ENCODE measurements at regions not wholly inside any gene's neighbourhood (a gene's known extent, or its start where the extent isn't known, plus 50 kb on each side); places are given as distances from the start of the nearest gene placed in this dataset.
A peak's percentile ranks its signal among the peaks of the same experiment; 100 is the strongest.

DNA sequence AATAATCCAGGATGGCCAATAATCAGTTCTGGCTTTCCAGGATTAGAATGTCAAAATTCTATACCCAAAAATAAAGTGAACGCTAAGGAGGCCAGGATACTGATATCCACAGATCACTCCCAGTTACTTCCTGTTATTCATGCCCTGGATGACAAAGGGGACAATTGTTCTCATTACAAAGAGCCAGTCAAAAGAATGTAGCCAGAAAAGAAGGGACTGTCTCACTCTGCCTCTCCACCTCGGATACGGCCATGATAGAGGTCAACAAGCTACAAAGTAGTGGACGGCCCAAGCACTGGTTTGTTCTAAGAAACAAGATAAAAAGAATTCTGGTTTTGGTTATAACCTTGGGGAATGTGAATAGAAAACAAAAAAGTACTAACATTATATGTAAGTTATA lies 116.1 kb upstream of the ATF7IP start:
- Mint-ChIP-seq H3K4me3 (no peak overlapping the region), H3K27me3 (no peaks in the 10 kb centered on the region), H3K36me3 (no peaks in the 10 kb centered on the region), H3K9me3 (peaks cover 0 to 2% (median 1%) of the 10 kb centered on the region in 5 donors), H3K4me1 (peaks cover 0 to 5% (median 0%) of the 10 kb centered on the region in 3 donors), H3K27ac (no peak overlapping the region)
- H3K9me3 ChIP-seq (ENCODE audit: low read length), result no peaks in the 10 kb centered on the region
- no peak overlapping the region for H3K27ac ChIP-seq (ENCODE audit: low read depth, low read length)
- no peaks in the 10 kb centered on the region for H3K27me3 ChIP-seq (ENCODE audit: insufficient read depth, low read length, poor library complexity, severe bottlenecking)
- DNase-seq, result no peak
- no peaks in the 10 kb centered on the region for H3K4me1 ChIP-seq (ENCODE audit: insufficient read depth, low read length)
- no peak overlapping the region for H3K4me3 ChIP-seq (ENCODE audit: low read length)
- no peaks in the 10 kb centered on the region for H3K36me3 ChIP-seq (ENCODE audit: insufficient read depth, low read length)
- CTCF ChIA-PET, result interaction anchor here (7.2 kb wide), 1 partner anchor 11 kb away, joined by 35 read pairs; no protein-coding TSS in a partner anchor
- POLR2A ChIA-PET, result no interaction called here

DNA sequence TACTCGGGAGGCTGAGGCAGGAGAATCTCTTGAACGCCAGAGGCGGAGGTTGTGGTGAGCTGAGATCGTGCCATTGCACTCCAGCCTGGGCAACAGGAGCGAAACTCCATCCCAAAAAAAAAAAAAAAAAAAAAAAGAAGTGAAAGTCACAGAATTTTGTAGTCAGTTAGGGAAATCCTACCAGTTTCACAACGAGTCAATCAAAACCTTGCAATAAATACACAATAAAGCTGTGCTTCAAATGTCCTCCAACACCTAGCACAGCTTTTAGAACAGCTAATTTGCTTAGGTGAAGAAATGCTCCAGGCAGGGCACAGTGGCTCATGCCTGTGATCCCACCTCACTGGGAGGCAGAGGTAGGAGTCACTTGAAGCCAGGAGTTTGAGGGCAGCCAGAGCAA lies 112.8 kb upstream of the ATF7IP start:
- Mint-ChIP-seq H3K36me3 (no peaks in the 10 kb centered on the region), H3K27me3 (peaks cover 0 to 2% of the 10 kb centered on the region in 2 donors), H3K4me3 (no peak overlapping the region), H3K27ac (no peak overlapping the region), H3K9me3 (no peaks in the 10 kb centered on the region), H3K4me1 (peaks cover 30 to 38% (median 31%) of the 10 kb centered on the region in 3 donors)
- Histone ChIP-seq H3K9me3 (ENCODE audit: low read length) (no peaks in the 10 kb centered on the region), H3K4me3 (ENCODE audit: low read length) (no peak overlapping the region), H3K4me1 (ENCODE audit: insufficient read depth, low read length) (peaks cover 28% of the 10 kb centered on the region), H3K27me3 (ENCODE audit: insufficient read depth, low read length, poor library complexity, severe bottlenecking) (no peaks in the 10 kb centered on the region), H3K36me3 (ENCODE audit: insufficient read depth, low read length) (no peaks in the 10 kb centered on the region), H3K27ac (ENCODE audit: low read depth, low read length) (no peak overlapping the region)
- CTCF ChIA-PET, result interaction anchor here (7.2 kb wide), 1 partner anchor 14 kb away, joined by 35 read pairs; no protein-coding TSS in a partner anchor
- POLR2A ChIA-PET, result interaction anchor here (0.7 kb wide), 2 partner anchors 108 to 414 kb away, joined by 6 to 8 read pairs; no protein-coding TSS in a partner anchor
- DNase-seq, result no peak

GRCh38 chr12:14253496-14253895 lies 112.0 kb upstream of the ATF7IP start:
- no peak for DNase-seq
- no peak overlapping the region for H3K4me3 ChIP-seq (ENCODE audit: low read length)
- H3K4me1 ChIP-seq (ENCODE audit: insufficient read depth, low read length), result peaks cover 36% of the 10 kb centered on the region
- H3K36me3 ChIP-seq (ENCODE audit: insufficient read depth, low read length), result no peaks in the 10 kb centered on the region
- H3K9me3 ChIP-seq (ENCODE audit: low read length), result no peaks in the 10 kb centered on the region
- POLR2A ChIA-PET, result interaction anchor here (0.6 to 0.7 kb wide), 3 partner anchors 107 to 1629 kb away, joined by 3 to 9 read pairs (median 6); no protein-coding TSS in a partner anchor
- no peaks in the 10 kb centered on the region for H3K27me3 ChIP-seq (ENCODE audit: insufficient read depth, low read length, poor library complexity, severe bottlenecking)
- no peak overlapping the region for H3K27ac ChIP-seq (ENCODE audit: low read depth, low read length)
- CTCF ChIA-PET, result interaction anchor here (1.2 to 7.2 kb wide), 4 partner anchors 12 to 164 kb away, joined by 3 to 35 read pairs (median 5); no protein-coding TSS in a partner anchor
- peaks cover 0 to 7% (median 0%) of the 10 kb centered on the region in 5 donors for H3K9me3 Mint-ChIP-seq
- H3K27me3 Mint-ChIP-seq, result peaks cover 0 to 2% of the 10 kb centered on the region in 2 donors
- no peak overlapping the region for H3K4me3 Mint-ChIP-seq
- peak overlapping the region in 1 of 8 donors; percentile 57 for H3K27ac Mint-ChIP-seq
- H3K36me3 Mint-ChIP-seq, result peaks cover 0 to 4% (median 0%) of the 10 kb centered on the region in 3 donors
- peaks cover 38 to 46% (median 39%) of the 10 kb centered on the region in 3 donors for H3K4me1 Mint-ChIP-seq

GRCh38 chr12:14254781-14255180 lies 110.7 kb upstream of the ATF7IP start:
- ChIA-PET CTCF (interaction anchor here (1.0 to 7.2 kb wide), 9 partner anchors 9 to 213 kb away, joined by 3 to 35 read pairs (median 4); partner anchors contain the start of gene ATF7IP), POLR2A (interaction anchor here (0.7 to 1.9 kb wide), 2 partner anchors 111 to 138 kb away, joined by 3 to 21 read pairs; partner anchors contain the start of gene ATF7IP)
- Histone ChIP-seq H3K4me1 (ENCODE audit: insufficient read depth, low read length) (peaks cover 38% of the 10 kb centered on the region), H3K4me3 (ENCODE audit: low read length) (no peak overlapping the region), H3K36me3 (ENCODE audit: insufficient read depth, low read length) (no peaks in the 10 kb centered on the region), H3K27me3 (ENCODE audit: insufficient read depth, low read length, poor library complexity, severe bottlenecking) (no peaks in the 10 kb centered on the region), H3K27ac (ENCODE audit: low read depth, low read length) (no peak overlapping the region), H3K9me3 (ENCODE audit: low read length) (no peaks in the 10 kb centered on the region)
- DNase-seq, result no peak
- H3K9me3 Mint-ChIP-seq, result peaks cover 0 to 11% (median 5%) of the 10 kb centered on the region in 5 donors
- peaks cover 0 to 2% of the 10 kb centered on the region in 2 donors for H3K27me3 Mint-ChIP-seq
- H3K36me3 Mint-ChIP-seq, result peaks cover 0 to 10% (median 1%) of the 10 kb centered on the region in 3 donors
- no peak overlapping the region for H3K4me3 Mint-ChIP-seq
- H3K27ac Mint-ChIP-seq, result peak overlapping the region in 6 of 8 donors; percentile 52 to 98 (median 94)
- peaks cover 42 to 52% (median 45%) of the 10 kb centered on the region in 3 donors for H3K4me1 Mint-ChIP-seq

DNA sequence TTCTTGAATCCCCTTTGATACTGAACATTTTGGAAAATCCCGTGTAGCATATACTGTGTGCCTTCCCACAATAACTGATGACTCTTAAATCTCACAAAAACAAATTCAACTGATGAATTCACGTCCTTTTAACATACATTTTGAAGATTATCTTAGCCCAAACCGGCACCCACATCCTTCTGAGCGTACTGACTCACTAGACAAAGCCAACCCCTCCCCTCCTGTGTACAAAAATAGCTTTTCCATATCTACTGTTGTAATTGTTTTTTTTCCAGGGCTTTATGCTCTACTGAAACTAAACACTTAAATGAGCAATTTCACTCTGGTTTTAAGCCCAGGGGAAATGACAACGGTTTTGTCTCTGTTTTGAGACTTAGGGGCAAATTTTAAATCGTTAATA lies 109.4 kb upstream of the ATF7IP start:
- Mint-ChIP-seq H3K9me3 (peaks cover 0 to 11% (median 7%) of the 10 kb centered on the region in 5 donors), H3K27ac (peak overlapping the region; percentile 81 to 98 (median 96)), H3K36me3 (peaks cover 0 to 10% (median 1%) of the 10 kb centered on the region in 3 donors), H3K4me3 (peak overlapping the region; percentile 17 to 86 (median 69)), H3K27me3 (peaks cover 0 to 2% of the 10 kb centered on the region in 2 donors), H3K4me1 (peaks cover 44 to 54% (median 50%) of the 10 kb centered on the region in 3 donors)
- Histone ChIP-seq H3K4me3 (ENCODE audit: low read length) (peak overlapping the region; percentile 10), H3K9me3 (ENCODE audit: low read length) (no peaks in the 10 kb centered on the region), H3K27me3 (ENCODE audit: insufficient read depth, low read length, poor library complexity, severe bottlenecking) (no peaks in the 10 kb centered on the region), H3K36me3 (ENCODE audit: insufficient read depth, low read length) (no peaks in the 10 kb centered on the region), H3K27ac (ENCODE audit: low read depth, low read length) (peak overlapping the region; percentile 49), H3K4me1 (ENCODE audit: insufficient read depth, low read length) (peaks cover 38% of the 10 kb centered on the region)
- POLR2A ChIA-PET, result interaction anchor here (0.5 to 1.9 kb wide), 3 partner anchors 15 to 158 kb away, joined by 3 to 21 read pairs (median 3); partner anchors contain the start of gene ATF7IP
- CTCF ChIA-PET, result interaction anchor here (0.7 to 7.2 kb wide), 12 partner anchors 10 to 196 kb away, joined by 3 to 35 read pairs (median 3); partner anchors contain the start of gene ATF7IP
- DNase-seq, result peak; percentile 8 to 67 (median 40)

DNA sequence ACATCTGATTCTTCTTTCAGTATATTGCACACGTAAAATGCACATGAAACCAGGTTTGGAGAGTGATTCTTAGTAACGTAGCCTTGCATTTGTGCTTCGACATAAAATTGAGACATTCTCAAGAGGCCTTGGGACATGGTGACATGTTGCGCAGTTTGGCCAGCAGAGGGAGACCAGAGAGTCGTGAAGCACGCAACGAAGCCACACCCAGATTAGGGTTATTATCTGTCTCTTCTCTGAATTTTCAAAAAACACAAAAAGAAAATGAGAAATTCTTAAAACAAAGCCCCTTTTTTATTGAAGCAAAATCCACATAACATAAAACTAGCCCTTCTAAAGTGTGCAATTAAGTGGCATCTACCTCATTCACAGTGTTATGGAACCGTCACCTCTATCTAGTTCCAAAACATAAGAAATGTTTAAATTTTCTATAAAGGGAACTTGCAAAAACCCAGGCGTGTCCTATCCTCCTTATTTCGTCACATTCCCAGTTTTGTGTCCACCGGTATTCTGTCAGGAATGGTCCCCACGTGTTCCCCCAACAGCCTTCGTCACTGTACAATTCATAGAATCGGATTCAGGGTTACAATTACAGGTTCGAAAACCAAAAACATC lies 108.8 kb upstream of the ATF7IP start:
- H3K27me3 Mint-ChIP-seq, result peaks cover 0 to 2% of the 10 kb centered on the region in 2 donors
- H3K4me1 ChIP-seq (ENCODE audit: insufficient read depth, low read length), result peaks cover 38% of the 10 kb centered on the region

DNA sequence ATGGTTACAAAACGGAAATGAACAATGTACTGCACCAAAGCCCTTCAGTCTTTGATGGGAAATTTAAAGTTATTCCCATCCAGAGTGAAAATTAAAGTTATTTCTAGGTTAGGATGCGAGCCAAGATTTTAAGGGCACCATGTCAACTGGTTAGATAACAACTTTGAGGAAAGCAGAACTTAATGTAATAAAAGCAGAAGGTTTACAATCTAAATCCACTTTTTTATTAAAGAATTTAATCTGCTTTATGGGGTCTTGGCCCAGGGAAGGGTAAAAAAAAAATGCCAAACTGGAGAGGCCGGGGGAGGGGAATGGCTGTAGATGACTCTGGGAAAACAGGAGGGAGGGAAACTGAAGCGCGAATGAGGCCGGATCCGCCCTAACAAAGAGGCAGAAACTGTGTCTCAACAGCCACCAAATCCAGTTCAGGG lies 108.2 kb upstream of the ATF7IP start:
- Histone ChIP-seq H3K9me3 (ENCODE audit: low read length) (no peaks in the 10 kb centered on the region), H3K36me3 (ENCODE audit: insufficient read depth, low read length) (no peaks in the 10 kb centered on the region), H3K4me1 (ENCODE audit: insufficient read depth, low read length) (peaks cover 38% of the 10 kb centered on the region), H3K27ac (ENCODE audit: low read depth, low read length) (peak overlapping the region; percentile 69), H3K4me3 (ENCODE audit: low read length) (peak overlapping the region; percentile 24), H3K27me3 (ENCODE audit: insufficient read depth, low read length, poor library complexity, severe bottlenecking) (no peaks in the 10 kb centered on the region)
- H3K9me3 Mint-ChIP-seq, result peaks cover 0 to 11% (median 7%) of the 10 kb centered on the region in 5 donors
- peaks cover 0 to 10% (median 1%) of the 10 kb centered on the region in 3 donors for H3K36me3 Mint-ChIP-seq
- peak overlapping the region; percentile 81 to 98 (median 96) for H3K27ac Mint-ChIP-seq
- H3K4me3 Mint-ChIP-seq, result peak overlapping the region; percentile 54 to 86 (median 83)
- H3K27me3 Mint-ChIP-seq, result peaks cover 0 to 2% of the 10 kb centered on the region in 2 donors
- CTCF ChIA-PET, result interaction anchor here (0.8 to 2.3 kb wide), 12 partner anchors 15 to 159 kb away, joined by 3 to 40 read pairs (median 6); partner anchors contain the start of gene ATF7IP
- peaks cover 44 to 50% (median 49%) of the 10 kb centered on the region in 3 donors for H3K4me1 Mint-ChIP-seq
- DNase-seq, result no peak
- POLR2A ChIA-PET, result interaction anchor here (0.5 to 2.2 kb wide), 12 partner anchors 9 to 513 kb away, joined by 3 to 33 read pairs (median 4); partner anchors contain the start of gene ATF7IP

More for the DNA sequence above, 108.8 kb upstream of the ATF7IP start:
- no peaks in the 10 kb centered on the region for H3K36me3 ChIP-seq (ENCODE audit: insufficient read depth, low read length)
- H3K36me3 Mint-ChIP-seq, result peaks cover 0 to 10% (median 1%) of the 10 kb centered on the region in 3 donors
- ChIA-PET POLR2A (interaction anchor here (0.5 to 1.9 kb wide), 3 partner anchors 15 to 158 kb away, joined by 3 to 21 read pairs (median 3); partner anchors contain the start of gene ATF7IP), CTCF (interaction anchor here (0.8 to 7.2 kb wide), 7 partner anchors 17 to 195 kb away, joined by 3 to 35 read pairs (median 3); partner anchors contain the start of gene ATF7IP)
- peak; percentile 53 to 84 (median 65) for DNase-seq
- peak overlapping the region; percentile 81 to 98 (median 96) for H3K27ac Mint-ChIP-seq
- peak overlapping the region; percentile 10 for H3K4me3 ChIP-seq (ENCODE audit: low read length)
- peaks cover 44 to 50% (median 49%) of the 10 kb centered on the region in 3 donors for H3K4me1 Mint-ChIP-seq
- no peaks in the 10 kb centered on the region for H3K9me3 ChIP-seq (ENCODE audit: low read length)
- H3K4me3 Mint-ChIP-seq, result peak overlapping the region in 6 of 7 donors; percentile 49 to 86 (median 84)
- peaks cover 0 to 11% (median 7%) of the 10 kb centered on the region in 5 donors for H3K9me3 Mint-ChIP-seq
- H3K27ac ChIP-seq (ENCODE audit: low read depth, low read length), result peak overlapping the region; percentile 69
- H3K27me3 ChIP-seq (ENCODE audit: insufficient read depth, low read length, poor library complexity, severe bottlenecking), result no peaks in the 10 kb centered on the region
